ENCODE measurements at regions not wholly inside any gene's neighbourhood (a gene's known extent, or its start where the extent isn't known, plus 50 kb on each side); places are given as distances from the start of the nearest gene placed in this dataset.

DNA sequence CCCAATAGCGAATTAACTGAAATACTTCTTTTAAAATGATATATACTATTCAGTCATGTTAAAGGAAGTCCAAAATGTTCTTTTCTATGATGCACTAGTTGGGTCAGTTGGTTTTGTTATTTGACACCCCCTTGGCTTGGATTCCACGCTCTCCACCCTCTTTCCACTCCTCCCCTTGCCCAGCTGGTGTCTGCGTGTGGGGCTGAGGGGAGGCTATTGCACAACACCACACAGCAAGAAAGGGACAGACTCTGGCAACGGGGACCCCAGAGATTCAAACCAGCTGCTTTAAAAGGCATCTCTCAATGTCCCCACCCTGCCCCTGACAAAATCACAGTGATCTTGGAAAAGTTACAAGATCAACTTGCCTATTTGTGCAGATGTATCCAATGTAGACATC lies 394.3 kb downstream of the TGFB2 start:
- H4K20me1 ChIP-seq (ENCODE audit: control insufficient read depth, insufficient read depth), result no peaks in the 10 kb centered on the region
- H2AFZ ChIP-seq (ENCODE audit: control insufficient read depth, low read depth, low read length), result no peak overlapping the region
- FAIRE-seq, result no peak
- no peaks in the 10 kb centered on the region for H3K4me1 ChIP-seq (ENCODE audit: control insufficient read depth, insufficient read depth, low read length)
- TF ChIP-seq MEF2A (IDR thresholded peaks at IDR 0.05; ENCODE audit: insufficient read depth, low read depth, low read length) (no peak), RFX5 (IDR thresholded peaks at IDR 0.05; ENCODE audit: low read depth, low read length) (no peak), YY1 (IDR thresholded peaks at IDR 0.05; ENCODE audit: low read depth, low read length) (no peak), RAD21 (IDR thresholded peaks at IDR 0.05; ENCODE audit: insufficient read depth, low read depth, low read length) (no peak), NR2C1 (IDR thresholded peaks at IDR 0.05) (no peak), BCL11A (IDR thresholded peaks at IDR 0.05; ENCODE audit: low read depth, low read length) (no peak)
- TF ChIP-seq, protein P1, sequence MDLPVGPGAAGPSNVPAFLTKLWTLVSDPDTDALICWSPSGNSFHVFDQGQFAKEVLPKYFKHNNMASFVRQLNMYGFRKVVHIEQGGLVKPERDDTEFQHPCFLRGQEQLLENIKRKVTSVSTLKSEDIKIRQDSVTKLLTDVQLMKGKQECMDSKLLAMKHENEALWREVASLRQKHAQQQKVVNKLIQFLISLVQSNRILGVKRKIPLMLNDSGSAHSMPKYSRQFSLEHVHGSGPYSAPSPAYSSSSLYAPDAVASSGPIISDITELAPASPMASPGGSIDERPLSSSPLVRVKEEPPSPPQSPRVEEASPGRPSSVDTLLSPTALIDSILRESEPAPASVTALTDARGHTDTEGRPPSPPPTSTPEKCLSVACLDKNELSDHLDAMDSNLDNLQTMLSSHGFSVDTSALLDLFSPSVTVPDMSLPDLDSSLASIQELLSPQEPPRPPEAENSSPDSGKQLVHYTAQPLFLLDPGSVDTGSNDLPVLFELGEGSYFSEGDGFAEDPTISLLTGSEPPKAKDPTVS (IDR thresholded peaks at IDR 0.05; ENCODE audit: low read depth, low read length), result no peak
- TF ChIP-seq, protein P2, sequence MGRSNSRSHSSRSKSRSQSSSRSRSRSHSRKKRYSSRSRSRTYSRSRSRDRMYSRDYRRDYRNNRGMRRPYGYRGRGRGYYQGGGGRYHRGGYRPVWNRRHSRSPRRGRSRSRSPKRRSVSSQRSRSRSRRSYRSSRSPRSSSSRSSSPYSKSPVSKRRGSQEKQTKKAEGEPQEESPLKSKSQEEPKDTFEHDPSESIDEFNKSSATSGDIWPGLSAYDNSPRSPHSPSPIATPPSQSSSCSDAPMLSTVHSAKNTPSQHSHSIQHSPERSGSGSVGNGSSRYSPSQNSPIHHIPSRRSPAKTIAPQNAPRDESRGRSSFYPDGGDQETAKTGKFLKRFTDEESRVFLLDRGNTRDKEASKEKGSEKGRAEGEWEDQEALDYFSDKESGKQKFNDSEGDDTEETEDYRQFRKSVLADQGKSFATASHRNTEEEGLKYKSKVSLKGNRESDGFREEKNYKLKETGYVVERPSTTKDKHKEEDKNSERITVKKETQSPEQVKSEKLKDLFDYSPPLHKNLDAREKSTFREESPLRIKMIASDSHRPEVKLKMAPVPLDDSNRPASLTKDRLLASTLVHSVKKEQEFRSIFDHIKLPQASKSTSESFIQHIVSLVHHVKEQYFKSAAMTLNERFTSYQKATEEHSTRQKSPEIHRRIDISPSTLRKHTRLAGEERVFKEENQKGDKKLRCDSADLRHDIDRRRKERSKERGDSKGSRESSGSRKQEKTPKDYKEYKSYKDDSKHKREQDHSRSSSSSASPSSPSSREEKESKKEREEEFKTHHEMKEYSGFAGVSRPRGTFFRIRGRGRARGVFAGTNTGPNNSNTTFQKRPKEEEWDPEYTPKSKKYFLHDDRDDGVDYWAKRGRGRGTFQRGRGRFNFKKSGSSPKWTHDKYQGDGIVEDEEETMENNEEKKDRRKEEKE (IDR thresholded peaks at IDR 0.05), result no peak
- ChIA-PET RAD21 (ENCODE audit: unreplicated experiment) (no interaction called here), SMC1A (ENCODE audit: uncharacterized antibody, unreplicated experiment) (no interaction called here), CTCF (no interaction called here), POLR2A (no interaction called here)
- intact Hi-C loops (cut with micrococcal nuclease; ENCODE audit: unreplicated experiment), result no loop called here
- no peaks in the 10 kb centered on the region for H3K79me2 ChIP-seq (ENCODE audit: control insufficient read depth, insufficient read depth, low read length)
- no peak overlapping the region for H3K4me3 ChIP-seq
- no peaks in the 10 kb centered on the region for H3K36me3 ChIP-seq (ENCODE audit: control insufficient read depth in 2 of 2, insufficient read depth in 2 of 2, low read length in 1 of 2)
- no peaks in the 10 kb centered on the region for H3K9me3 ChIP-seq (replicated peaks; ENCODE audit: control insufficient read depth, insufficient read depth, low read length)
- no peak overlapping the region for H3K27ac ChIP-seq (ENCODE audit: control insufficient read depth, insufficient read depth)
- DNase-seq (ENCODE audit: low read depth, low spot score), result no peak
- no peak overlapping the region for H3K4me2 ChIP-seq (ENCODE audit: control insufficient read depth, insufficient read depth)
- ATAC-seq, result no peak
- 49% methylated on average over 4 of the region's 4 CpGs for WGBS (ENCODE audit: insufficient coverage, insufficient replicate concordance, low lambda C conversion rate, missing lambda C conversion rate)
- in situ Hi-C loops (cut with MboI), result no loop called here
- H3K9ac ChIP-seq (ENCODE audit: control insufficient read depth, insufficient read depth, low read length), result no peak overlapping the region
- no peaks in the 10 kb centered on the region for H3K27me3 ChIP-seq (replicated peaks in 1 of 2; ENCODE audit: control insufficient read depth in 2 of 2, insufficient read depth in 2 of 2, low read length in 1 of 2)
- BruUV-seq (replicated peaks), result no TSS peak

All from GM12878 (cell line).